ENCODE measurements at regions not wholly inside any gene's neighbourhood (a gene's known extent, or its start where the extent isn't known, plus 50 kb on each side); places are given as distances from the start of the nearest gene placed in this dataset.

- ChIA-PET POLR2A (ENCODE audit: partially characterized antibody) (no interaction called here), CTCF (ENCODE audit: partially characterized antibody) (no interaction called here)
- no peaks in the 10 kb centered on the region for H3K9me3 ChIP-seq (ENCODE audit: insufficient read depth in 2 of 2, low read depth in 1 of 2, low read length in 1 of 2)
- H3K36me3 ChIP-seq (ENCODE audit: control insufficient read depth in 2 of 4, insufficient read depth in 4 of 4, low read length in 3 of 4) = no peaks in the 10 kb centered on the region
- no peak overlapping the region for H3K14ac ChIP-seq (ENCODE audit: insufficient read length)
- H2BK15ac ChIP-seq (ENCODE audit: low read length) = no peak overlapping the region
- no peak overlapping the region for H3K4me3 ChIP-seq (ENCODE audit: extremely low read depth in 1 of 4, insufficient read depth in 2 of 4, low read depth in 3 of 4, low read length in 4 of 4)
- FAIRE-seq (no peak), DNase-seq (ENCODE audit: low read depth in 1 of 2, low spot score in 2 of 2) (no peak)
- 86% methylated on average over 2 of the region's 2 CpGs; no CpG with 5 or more reads in 1 of the 2 experiments for WGBS, 2 experiments (ENCODE audit: extremely low coverage in 1 of 2, insufficient coverage in 1 of 2, insufficient read length in 1 of 2, insufficient replicate concordance in 2 of 2, low coverage in 1 of 2, low lambda C conversion rate in 2 of 2, missing lambda C conversion rate in 1 of 2)
- H2AK5ac ChIP-seq (ENCODE audit: low read depth, low read length) = no peak overlapping the region
- no peaks in the 10 kb centered on the region for H3K79me2 ChIP-seq (ENCODE audit: control insufficient read depth in 1 of 2, insufficient read depth in 2 of 2, low read length in 2 of 2)
- H4K8ac ChIP-seq (ENCODE audit: extremely low read depth, insufficient read depth, low read length) = no peak overlapping the region
- H4K5ac ChIP-seq (ENCODE audit: insufficient read length, low read depth, low read length) = no peak overlapping the region
- H3K27me3 ChIP-seq (replicated peaks in 1 of 4; ENCODE audit: control insufficient read depth in 3 of 4, extremely low read depth in 1 of 4, insufficient read depth in 3 of 4, low read length in 3 of 4) = no peaks in the 10 kb centered on the region
- no peak overlapping the region for H2BK20ac ChIP-seq (ENCODE audit: low read length)
- H3K23me2 ChIP-seq (ENCODE audit: low read depth, low read length) = no peaks in the 10 kb centered on the region
- no peak overlapping the region for H3K9ac ChIP-seq (replicated peaks in 1 of 4; ENCODE audit: extremely low read depth in 1 of 4, low read depth in 3 of 4, low read length in 3 of 4)
- H3K79me1 ChIP-seq (ENCODE audit: low read depth, low read length) = no peaks in the 10 kb centered on the region
- no peak overlapping the region for H3K56ac ChIP-seq (replicated peaks; ENCODE audit: insufficient read length, low read depth, low read length)
- H3K4me1 ChIP-seq (replicated peaks in 1 of 4; ENCODE audit: control insufficient read depth in 3 of 4, insufficient read depth in 4 of 4, low read length in 3 of 4) = no peaks in the 10 kb centered on the region
- H3K4me2 ChIP-seq (ENCODE audit: insufficient read depth in 1 of 2, low read depth in 2 of 2, low read length in 2 of 2) = no peak overlapping the region
- no peak overlapping the region for H4K91ac ChIP-seq (replicated peaks; ENCODE audit: insufficient read length, low read length)
- TF ChIP-seq EZH2 (IDR thresholded peaks at IDR 0.05; ENCODE audit: low read depth, low read length, severe bottlenecking) (no peak), GTF2F1 (IDR thresholded peaks at IDR 0.05; ENCODE audit: borderline replicate concordance, low read depth, low read length) (no peak), SIX5 (IDR thresholded peaks at IDR 0.05; ENCODE audit: low read depth, low read length) (no peak), ASH2L (IDR thresholded peaks at IDR 0.05; ENCODE audit: low read length) (no peak), TAF1 (IDR thresholded peaks at IDR 0.05; ENCODE audit: low read depth, low read length) (no peak), RAD21 (IDR thresholded peaks at IDR 0.05 in 1 of 2, conservative IDR thresholded peaks at IDR 0.05 in 1 of 2; ENCODE audit: low read depth in 2 of 2, low read length in 2 of 2) (no peak), HDAC6 (IDR thresholded peaks at IDR 0.05; ENCODE audit: low read depth, low read length) (no peak)
- H3K27ac ChIP-seq (ENCODE audit: low read depth, low read length) = no peak overlapping the region
- H2BK12ac ChIP-seq (ENCODE audit: low read depth, low read length) = no peak overlapping the region
- no peak overlapping the region for H3K4ac ChIP-seq (replicated peaks; ENCODE audit: insufficient read length, low read depth, low read length)
- no peak overlapping the region for H2BK5ac ChIP-seq (ENCODE audit: low read depth, low read length)
- no peak overlapping the region for H3K18ac ChIP-seq (ENCODE audit: extremely low read depth, low read length)
- H4K20me1 ChIP-seq (replicated peaks in 1 of 2; ENCODE audit: control insufficient read depth in 1 of 2, insufficient read depth in 2 of 2, low read length in 2 of 2) = no peaks in the 10 kb centered on the region
- no peak overlapping the region for H3K23ac ChIP-seq (ENCODE audit: insufficient read length)
- no peak overlapping the region for H2BK120ac ChIP-seq (replicated peaks; ENCODE audit: low read depth, low read length)
- no peak overlapping the region for H2AFZ ChIP-seq (ENCODE audit: low read length)
These were observed 1654.0 kb downstream of the PCDH7 start for GRCh38 chr4:32374206-32374605.
